ENCODE measurements at regions not wholly inside any gene's neighbourhood (a gene's known extent, or its start where the extent isn't known, plus 50 kb on each side); places are given as distances from the start of the nearest gene placed in this dataset.

- no peak for DNase-seq
Measured at GRCh38 chr14:85250414-85251189, 279.3 kb upstream of the FLRT2 start.

- DNase-seq, result no peak
Measured at GRCh38 chr14:85252011-85252410, 277.9 kb upstream of the FLRT2 start.

- DNase-seq, result no peak
Measured at GRCh38 chr14:85254711-85255110, 275.2 kb upstream of the FLRT2 start.

- DNase-seq, result no peak
Measured at GRCh38 chr14:85257287-85257686, 272.7 kb upstream of the FLRT2 start.

- DNase-seq, result no peak
Measured at GRCh38 chr14:85263916-85264675, 265.8 kb upstream of the FLRT2 start.

GRCh38 chr14:85273099-85273677, 256.8 kb upstream of the FLRT2 start:
- DNase-seq, result no peak

- no peak for DNase-seq
Measured at GRCh38 chr14:85273952-85274351, 256.0 kb upstream of the FLRT2 start.

GRCh38 chr14:85276161-85276978, 253.6 kb upstream of the FLRT2 start:
- DNase-seq, result no peak

DNA sequence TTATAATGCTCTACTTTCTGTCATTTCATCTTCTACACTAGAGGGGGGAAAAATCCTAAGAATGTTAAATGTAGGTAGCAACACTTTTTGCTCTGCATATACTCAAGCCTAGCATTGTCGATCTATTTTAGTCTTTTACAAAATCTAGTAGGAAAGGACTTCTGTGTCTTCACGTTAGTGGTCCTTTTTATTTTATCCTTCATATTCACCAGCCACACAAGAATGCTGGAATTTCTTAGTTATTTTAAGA, 253.0 kb upstream of the FLRT2 start:
- no peak for DNase-seq

DNA sequence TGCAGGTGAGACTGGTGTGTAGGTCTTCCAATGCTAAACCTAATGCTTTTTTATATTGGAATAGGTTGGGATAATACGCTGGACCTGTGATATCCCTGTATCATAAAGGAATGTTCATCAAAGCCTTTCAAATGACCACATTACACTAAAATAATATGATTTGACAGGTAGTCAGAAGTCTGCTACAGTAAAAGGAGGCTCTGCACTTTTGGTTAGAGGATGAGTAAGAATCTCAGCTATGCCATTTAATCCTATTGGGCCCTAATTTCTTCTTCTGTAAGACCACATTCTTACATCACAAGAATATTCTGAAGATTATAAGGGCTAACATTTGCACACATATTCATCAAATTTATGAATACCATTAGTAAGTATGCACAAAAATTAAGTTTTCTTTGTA, 250.5 kb upstream of the FLRT2 start:
- DNase-seq, result no peak

DNA sequence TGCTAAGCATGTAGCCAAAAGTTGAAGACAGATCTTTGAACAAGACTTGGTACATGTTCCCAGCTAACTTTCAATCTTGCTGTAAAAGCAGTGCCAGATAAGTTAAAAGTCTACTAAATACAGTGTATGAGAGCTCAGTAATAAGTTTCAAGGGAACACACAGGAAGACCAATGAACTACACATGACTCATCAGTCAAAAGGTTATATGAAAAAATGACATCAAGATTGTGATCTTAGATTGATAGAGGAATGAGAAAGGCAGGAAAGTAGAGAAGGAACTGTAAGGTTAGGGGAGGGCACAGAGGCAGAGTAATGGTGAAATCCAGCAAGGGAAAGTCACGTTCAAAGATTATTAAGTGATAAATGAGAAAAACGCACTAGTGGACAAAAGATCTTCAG, 249.9 kb upstream of the FLRT2 start:
- DNase-seq, result no peak

- no peak for DNase-seq
Measured at GRCh38 chr14:85281921-85282320, 248.0 kb upstream of the FLRT2 start.

DNA sequence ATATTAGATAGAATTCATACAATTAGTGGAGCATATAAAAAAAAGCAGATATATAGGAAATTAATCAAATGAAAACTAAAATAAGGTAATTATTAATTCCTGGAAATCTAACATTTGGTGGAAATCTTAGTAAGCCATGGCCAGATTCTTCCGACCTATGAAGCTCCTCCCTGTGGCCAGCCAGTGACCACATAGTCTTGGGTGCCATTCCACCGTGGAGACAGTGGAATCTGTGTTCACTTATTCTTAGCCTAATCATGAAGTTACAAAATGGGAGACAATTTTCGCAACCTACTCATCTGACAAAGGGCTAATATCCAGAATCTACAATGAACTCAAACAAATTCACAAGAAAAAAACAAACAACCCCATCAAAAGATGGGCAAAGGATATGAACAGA, 241.9 kb upstream of the FLRT2 start:
- DNase-seq, result no peak

DNA sequence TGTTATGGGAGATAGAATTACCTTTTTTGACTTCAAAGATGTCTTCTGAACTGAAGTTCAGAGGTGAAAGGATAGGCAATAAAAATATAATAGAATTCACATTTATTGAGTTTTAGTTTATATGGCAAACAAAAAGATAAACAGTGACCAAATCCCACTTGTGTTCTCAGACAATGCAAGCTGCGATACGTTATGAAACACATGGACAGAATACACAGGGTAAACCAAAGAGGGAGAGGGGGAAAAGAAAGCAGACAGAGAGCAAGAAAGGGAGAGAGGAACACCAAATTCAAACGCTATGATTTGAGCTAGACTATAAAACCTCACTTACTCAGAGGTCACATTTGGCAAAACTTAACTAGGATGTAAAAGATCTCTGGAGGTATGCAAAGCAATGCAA, 238.2 kb upstream of the FLRT2 start:
- DNase-seq, result no peak

DNA sequence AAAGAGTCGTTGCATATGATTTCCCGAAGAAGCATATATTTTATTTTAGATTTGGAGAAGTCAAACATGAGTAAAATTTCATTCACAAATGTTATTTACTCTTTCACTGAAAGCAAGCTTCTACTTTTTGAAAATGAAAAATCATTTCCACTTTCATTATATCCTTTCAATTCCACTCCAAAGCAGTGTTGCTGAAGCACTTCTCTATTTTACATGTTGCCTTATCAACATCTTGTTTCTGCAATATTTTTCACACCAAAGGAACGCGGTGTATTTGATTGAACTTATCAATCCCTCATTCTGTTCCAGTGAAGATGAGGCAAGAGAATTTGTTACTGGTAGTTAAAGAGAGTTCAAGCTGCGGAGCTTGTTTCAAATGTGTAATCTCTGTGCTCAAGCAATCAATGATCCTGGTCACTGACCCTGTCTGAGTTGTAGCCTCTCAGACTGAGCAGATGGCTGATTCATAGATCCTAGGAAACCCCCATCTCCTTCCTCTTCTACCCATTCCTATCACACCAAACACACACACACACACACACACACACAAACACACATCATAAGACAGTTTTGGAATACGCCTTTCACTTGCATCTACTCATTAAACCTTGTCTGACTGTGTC, 236.2 kb upstream of the FLRT2 start:
- DNase-seq, result no peak

DNA sequence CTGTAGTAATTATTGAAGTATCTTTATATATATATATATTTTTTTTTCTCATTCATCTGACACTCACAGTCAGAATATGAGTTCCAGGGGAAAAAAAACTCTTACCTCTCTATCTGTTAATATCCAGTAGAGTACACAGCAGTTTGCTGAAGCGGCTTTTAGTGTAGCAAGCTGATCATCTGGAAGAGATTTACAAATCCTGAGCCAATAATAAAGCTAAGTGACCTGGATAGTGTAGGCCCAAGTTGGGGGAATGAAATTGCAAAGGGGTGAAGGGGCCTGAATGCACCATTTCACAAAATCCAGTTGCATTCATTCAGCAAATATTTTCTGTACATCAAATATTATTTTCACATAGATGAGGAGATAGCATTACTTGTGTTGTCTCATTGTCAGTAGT, 234.6 kb upstream of the FLRT2 start:
- DNase-seq, result no peak

DNA sequence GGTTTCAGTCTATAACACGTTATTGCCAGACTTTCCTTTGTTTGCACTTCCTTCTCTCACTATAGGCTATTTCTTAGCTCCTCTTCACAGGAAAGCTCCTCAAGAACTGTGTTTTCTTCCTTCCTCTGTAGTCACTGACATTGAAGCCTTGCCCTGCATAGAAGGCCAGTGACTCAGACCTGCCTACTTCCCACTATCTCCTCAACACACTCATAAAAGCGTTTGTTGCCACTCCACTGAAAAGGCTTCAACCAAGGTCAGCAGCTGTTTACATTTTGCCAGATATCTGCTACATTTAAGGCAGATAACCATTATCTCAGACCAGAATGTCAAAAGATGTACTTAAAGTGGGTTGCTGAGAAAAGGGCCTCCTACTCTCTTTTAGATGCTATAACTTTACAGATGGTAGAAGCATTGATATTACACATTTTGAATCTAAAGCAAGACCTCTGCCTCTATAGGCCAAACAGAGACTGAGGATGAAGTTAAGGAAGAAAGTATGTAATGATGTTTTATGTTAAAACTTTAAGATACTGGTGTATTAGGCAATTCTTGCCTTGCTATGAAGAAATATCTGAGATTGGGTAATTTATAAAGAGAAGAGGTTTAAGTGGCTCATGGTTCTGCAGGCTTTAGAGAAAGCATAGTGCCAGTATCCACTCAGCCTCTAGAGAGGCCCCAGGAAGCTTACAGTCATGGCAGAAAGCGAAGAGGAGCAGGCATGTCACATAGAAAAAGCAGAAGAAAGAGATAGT, 233.3 kb upstream of the FLRT2 start:
- no peak for DNase-seq

- DNase-seq, result no peak
Measured at GRCh38 chr14:85300107-85300506, 229.8 kb upstream of the FLRT2 start.

DNA sequence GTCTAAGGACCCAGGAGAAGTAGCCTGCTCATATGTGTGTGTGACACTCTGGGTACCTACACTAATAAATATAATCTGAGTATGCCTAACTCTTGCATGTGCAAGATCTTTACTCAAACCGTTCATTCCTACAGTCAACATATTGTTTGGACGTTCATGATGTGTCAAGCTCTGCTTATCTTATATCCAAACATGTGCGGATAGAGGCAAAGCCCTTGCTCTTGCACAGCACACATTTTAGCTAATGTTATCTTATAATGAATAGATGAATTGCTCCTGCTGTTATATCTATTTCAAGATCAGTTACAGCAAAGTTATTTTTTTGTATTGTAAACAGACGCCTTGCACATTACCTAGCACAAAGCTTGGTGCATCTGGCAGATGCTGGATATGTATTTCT, 228.4 kb upstream of the FLRT2 start:
- DNase-seq, result no peak

DNA sequence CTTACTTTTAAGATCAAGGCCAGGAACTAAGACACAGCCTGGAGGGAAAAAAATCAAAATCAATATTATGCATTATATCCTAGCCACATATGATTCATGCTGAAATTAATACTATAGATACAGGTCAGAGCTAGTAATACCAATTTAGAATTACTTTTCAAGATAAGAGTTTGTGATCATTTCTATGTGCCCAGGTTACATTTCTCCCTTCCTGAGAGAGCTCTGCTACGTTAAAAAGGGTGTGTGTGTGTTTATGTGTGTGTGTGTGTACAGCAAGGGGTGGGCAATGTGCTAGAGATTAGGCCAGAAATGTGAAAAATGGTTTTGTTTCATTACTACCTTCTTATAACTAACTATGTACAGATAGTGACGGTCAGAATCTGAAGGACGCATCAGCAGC, 223.9 kb upstream of the FLRT2 start:
- DNase-seq, result no peak

- no peak for DNase-seq
Measured at GRCh38 chr14:85308531-85309300, 221.2 kb upstream of the FLRT2 start.
